ENCODE measurements at regions not wholly inside any gene's neighbourhood (a gene's known extent, or its start where the extent isn't known, plus 50 kb on each side); places are given as distances from the start of the nearest gene placed in this dataset.

DNA sequence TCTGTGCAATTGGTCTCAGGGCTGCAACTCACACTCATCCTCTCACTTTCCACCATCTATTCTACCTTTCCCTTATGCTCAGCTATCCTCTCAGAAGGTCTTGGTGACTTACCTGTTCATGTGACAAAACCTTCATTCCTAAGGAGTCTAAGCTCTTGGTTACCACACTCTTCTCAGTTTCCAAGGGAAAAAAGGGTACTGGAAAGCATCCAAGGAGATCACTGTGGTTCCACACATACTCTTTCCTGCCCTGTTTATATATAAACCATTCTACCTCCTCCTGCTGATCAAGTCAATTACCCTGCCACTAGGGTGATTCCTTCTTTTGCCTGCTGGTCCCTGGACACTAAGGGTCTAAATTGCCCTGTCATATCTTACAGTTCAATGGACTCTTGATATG is 57.2 kb upstream of the MAML3 start:
- no peak for DNase-seq

DNA sequence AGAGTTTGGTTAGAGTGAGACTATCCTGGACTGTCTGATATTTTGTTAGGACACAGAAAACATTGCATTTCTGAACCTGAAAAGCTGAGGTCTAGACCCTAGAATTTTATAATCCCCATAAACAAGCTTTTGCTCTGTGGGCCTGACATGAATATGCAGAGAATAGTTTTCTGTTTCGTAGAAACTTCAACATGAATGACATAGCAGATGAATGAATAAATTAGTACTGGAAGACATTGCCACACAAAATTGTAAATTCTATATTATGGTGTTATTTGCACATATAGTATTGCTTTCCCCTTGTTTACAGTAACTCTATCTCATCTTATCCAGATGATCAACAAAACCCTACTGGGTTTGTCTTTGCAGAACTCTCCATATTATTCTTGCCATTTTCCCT is 54.9 kb upstream of the MAML3 start:
- no peak for DNase-seq

Measured in hematopoietic multipotent progenitor cell treated with erythropoietin and hydrocortisone succinate and interleukin-3 and kit ligand, for 6 days (in vitro differentiated cells).